ENCODE measurements at regions not wholly inside any gene's neighbourhood (a gene's known extent, or its start where the extent isn't known, plus 50 kb on each side); places are given as distances from the start of the nearest gene placed in this dataset.
"Not testable (repeated sequence)": the region's sequence is repeated elsewhere in the genome, so short reads cannot be mapped to it uniquely, and the experiment has no call there.

DNA sequence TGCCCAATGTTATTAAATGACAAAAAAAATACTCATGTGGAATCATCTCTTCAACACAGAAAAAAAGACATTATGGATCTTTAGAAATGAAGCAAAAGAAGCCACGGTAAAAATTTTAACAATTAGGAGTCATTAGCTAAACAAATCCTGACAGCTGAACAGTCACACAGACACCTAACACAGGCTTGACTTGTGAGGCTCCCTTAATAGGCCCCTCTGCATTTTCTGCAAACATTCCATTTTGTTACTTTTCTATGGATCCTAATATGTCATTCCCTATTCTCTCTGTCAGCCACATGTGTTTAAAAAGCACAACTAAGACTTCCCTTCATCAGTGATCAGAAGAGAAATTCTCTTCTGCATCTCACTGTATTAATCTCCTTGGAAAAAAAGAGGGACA lies 1331.5 kb downstream of the CDH8 start:
- 0 to 100% (median 11%) methylated on average over 1 of the region's 1 CpG; no CpG with 5 or more reads in 3 of the 10 experiments for WGBS, 10 experiments
- in situ Hi-C loops (cut with MboI; ENCODE audit: low pct_unique_long_range_greater_than_20kb in 2 of 9, low sequenced_read_pairs in 9 of 9, unreplicated experiment in 9 of 9): no loop called here
- no peaks in the 10 kb centered on the region for H3K4me1 ChIP-seq (replicated peaks in 1 of 2)
- no peak overlapping the region for H3K27ac ChIP-seq
- H3K4me3 ChIP-seq: no peak overlapping the region
- ATAC-seq (replicated peaks in 6 of 8): no peak

DNA sequence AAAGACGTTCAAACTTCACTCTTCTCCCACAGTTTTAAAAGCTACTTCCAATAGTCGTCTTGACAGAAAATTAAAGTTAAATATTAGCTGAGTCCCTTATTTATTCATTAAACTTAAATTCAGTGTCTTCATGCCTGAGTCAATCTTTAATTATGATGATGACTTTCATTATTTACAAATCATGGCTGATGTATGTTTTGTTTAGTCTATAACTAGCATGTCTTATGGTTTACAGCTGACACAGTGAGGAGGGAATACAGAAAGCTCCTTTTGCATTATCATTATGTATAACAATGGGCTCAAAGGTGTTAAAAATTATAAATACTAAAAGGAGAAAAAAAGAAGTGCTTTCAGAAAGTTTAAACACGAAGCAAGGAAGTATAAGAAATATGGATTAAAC lies 1333.1 kb downstream of the CDH8 start:
- Histone ChIP-seq H3K4me3 (no peak overlapping the region), H3K4me1 (replicated peaks in 1 of 2) (no peaks in the 10 kb centered on the region), H3K27ac (no peak overlapping the region)
- no peak for ATAC-seq (replicated peaks in 6 of 8)
- in situ Hi-C loops (cut with MboI; ENCODE audit: low pct_unique_long_range_greater_than_20kb in 2 of 9, low sequenced_read_pairs in 9 of 9, unreplicated experiment in 9 of 9): no loop called here
- WGBS, 10 experiments: 0 to 83% (median 61%) methylated on average over 1 to 3 of the region's 3 CpGs

DNA sequence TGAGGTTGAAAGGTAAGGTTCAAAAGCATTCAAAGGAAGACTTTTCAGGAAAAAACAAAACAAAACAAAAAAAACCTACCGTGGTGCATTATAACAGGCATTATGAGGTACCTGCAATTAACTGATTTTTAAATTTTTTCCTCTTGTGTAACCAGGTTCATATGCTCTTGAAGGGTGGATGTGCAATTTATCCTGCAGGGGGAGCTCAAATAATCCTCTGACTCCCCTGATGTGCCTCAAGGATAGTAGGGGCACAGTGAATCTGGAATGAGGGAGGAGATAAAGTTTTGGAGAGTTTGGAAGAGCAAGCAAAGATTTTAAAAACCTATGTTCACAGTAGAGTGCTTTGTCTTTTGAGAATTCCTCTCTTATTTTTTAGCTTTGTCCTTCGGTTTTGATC lies 1349.4 kb downstream of the CDH8 start:
- H3K27ac ChIP-seq: no peak overlapping the region
- in situ Hi-C loops (cut with MboI; ENCODE audit: low pct_unique_long_range_greater_than_20kb in 2 of 9, low sequenced_read_pairs in 9 of 9, unreplicated experiment in 9 of 9): no loop called here
- no peak for ATAC-seq (replicated peaks in 6 of 8)
- H3K4me1 ChIP-seq (replicated peaks in 1 of 2): no peaks in the 10 kb centered on the region
- no peak overlapping the region for H3K4me3 ChIP-seq
- WGBS, 10 experiments: 0 to 100% (median 54%) methylated on average over 1 to 2 of the region's 2 CpGs; no CpG with 5 or more reads in 1 of the 10 experiments

DNA sequence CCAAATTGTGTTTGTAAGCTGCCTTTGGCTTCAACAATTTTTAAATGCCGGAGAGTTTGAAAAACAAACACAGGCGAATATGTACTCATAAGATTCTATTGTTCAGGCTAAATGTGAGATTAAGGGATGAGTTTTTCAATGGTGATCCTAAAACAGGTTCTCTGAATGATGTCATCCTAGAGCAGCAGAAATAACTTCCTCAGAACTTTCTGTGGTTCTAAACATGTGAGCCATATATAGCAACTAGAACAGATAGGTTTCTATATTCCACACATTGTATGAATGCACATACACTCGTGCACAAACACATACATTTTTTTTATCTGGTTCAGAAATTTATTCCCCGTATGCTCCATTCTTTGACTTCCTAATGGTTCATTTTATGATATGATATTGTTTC lies 1352.2 kb downstream of the CDH8 start:
- WGBS, 10 experiments: 0 to 50% (median 35%) methylated on average over 2 to 4 of the region's 4 CpGs
- Histone ChIP-seq H3K4me1 (replicated peaks in 1 of 2) (peaks cover 7 to 13% of the 10 kb centered on the region in 2 donors), H3K27ac (no peak overlapping the region), H3K4me3 (no peak overlapping the region)
- ATAC-seq (replicated peaks in 6 of 8): no peak
- in situ Hi-C loops (cut with MboI; ENCODE audit: low pct_unique_long_range_greater_than_20kb in 2 of 9, low sequenced_read_pairs in 9 of 9, unreplicated experiment in 9 of 9): no loop called here

DNA sequence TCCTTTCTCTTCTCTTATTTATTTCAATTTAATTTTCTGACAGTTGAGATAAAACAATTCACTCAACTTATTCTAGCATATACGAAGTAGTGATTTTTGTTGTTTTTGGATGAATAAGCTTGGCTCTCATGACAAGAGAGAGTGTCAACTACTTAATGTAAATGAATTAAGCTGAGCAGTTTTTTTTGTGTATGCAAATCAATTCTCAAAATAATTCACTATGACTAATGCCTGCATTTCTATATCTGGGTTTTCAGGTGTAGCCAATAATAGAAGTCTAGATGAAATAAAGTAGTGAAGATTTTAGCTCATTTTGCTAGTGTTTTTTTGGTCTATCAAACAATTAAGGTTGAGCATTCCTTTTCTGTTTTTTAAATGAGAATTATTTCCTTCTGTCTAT lies 1354.0 kb downstream of the CDH8 start:
- in situ Hi-C loops (cut with MboI; ENCODE audit: low pct_unique_long_range_greater_than_20kb in 2 of 9, low sequenced_read_pairs in 9 of 9, unreplicated experiment in 9 of 9): no loop called here
- no peak overlapping the region for H3K4me3 ChIP-seq
- 38 to 100% (median 76%) methylated on average over 1 of the region's 1 CpG for WGBS, 10 experiments

DNA sequence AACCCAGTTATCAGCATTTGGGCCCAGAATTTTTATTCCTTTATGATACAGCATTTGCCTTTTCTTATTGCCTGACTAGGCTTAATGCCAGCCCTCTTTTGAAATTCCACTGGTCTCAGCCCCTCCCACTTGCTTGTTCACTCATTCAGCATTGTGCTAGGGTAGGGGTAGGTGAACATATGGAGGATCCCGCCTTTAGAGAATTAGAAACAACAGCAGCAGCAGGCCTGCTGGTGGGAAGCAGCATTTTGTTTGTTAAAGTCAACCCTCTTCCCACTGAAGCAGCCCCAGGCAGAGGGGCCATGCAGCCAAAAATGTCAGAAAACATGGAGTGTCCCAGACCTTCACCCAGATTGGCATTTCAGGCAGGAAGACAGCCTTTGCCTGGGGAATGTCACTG lies 1355.2 kb downstream of the CDH8 start:
- WGBS, 10 experiments: 0 to 60% (median 30%) methylated on average over 1 of the region's 1 CpG; no CpG with 5 or more reads in 4 of the 10 experiments
- Histone ChIP-seq H3K27ac (no peak overlapping the region), H3K4me3 (no peak overlapping the region), H3K4me1 (replicated peaks in 1 of 2) (peaks cover 7 to 13% of the 10 kb centered on the region in 2 donors)
- ATAC-seq (replicated peaks in 6 of 8): peak in 5 of 8 experiments; percentile 37 to 76 (median 57)
- in situ Hi-C loops (cut with MboI; ENCODE audit: low pct_unique_long_range_greater_than_20kb in 2 of 9, low sequenced_read_pairs in 9 of 9, unreplicated experiment in 9 of 9): no loop called here

More for the DNA sequence above, 1354.0 kb downstream of the CDH8 start:
- ATAC-seq (replicated peaks in 6 of 8): no peak
- H3K4me1 ChIP-seq (replicated peaks in 1 of 2): peaks cover 7 to 13% of the 10 kb centered on the region in 2 donors
- no peak overlapping the region for H3K27ac ChIP-seq

DNA sequence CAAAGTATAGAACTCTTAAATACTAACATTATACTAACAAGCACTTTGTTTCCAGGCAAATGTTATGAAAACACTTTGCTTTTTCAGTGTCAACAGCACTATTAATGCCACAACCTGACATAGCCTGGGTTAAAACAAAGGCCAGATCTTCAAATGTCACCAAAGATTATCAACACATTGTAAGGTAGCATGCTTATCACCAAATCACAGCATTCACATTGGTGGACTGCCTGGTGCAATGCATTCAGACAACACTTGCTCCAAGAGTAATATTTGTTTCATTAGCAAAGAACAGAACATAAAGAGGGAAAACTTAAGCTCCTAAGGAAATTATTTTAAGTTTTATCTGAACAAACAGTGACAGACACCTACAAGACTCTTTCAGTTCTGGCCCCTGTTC lies 1361.2 kb downstream of the CDH8 start:
- Histone ChIP-seq H3K27ac (no peak overlapping the region), H3K4me1 (replicated peaks in 1 of 2) (no peaks in the 10 kb centered on the region), H3K4me3 (no peak overlapping the region)
- in situ Hi-C loops (cut with MboI; ENCODE audit: low pct_unique_long_range_greater_than_20kb in 2 of 9, low sequenced_read_pairs in 9 of 9, unreplicated experiment in 9 of 9): no loop called here
- ATAC-seq (replicated peaks in 6 of 8): no peak

DNA sequence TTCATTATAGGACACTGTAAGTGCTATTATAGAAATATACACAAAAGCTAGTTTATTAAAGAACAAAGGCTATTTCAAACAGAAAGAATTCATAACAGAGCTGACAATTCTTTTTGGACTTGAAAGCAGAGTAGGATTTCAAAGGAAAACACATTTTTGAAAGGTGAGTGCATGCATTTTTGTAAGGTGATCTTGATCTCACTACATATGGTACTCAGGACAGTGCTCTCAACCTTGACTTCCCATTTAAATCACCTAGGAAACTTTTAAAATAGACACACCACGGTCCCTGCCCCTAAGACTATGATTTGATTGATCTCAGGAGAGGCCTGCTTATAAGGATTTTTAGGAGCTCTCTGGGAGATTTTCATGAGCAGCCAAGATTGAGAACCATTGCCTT lies 1362.0 kb downstream of the CDH8 start:
- no peak for ATAC-seq (replicated peaks in 6 of 8)
- H3K4me3 ChIP-seq: no peak overlapping the region
- H3K4me1 ChIP-seq (replicated peaks in 1 of 2): no peaks in the 10 kb centered on the region
- H3K27ac ChIP-seq: no peak overlapping the region
- 0 to 85% (median 33%) methylated on average over 1 of the region's 1 CpG; no CpG with 5 or more reads in 5 of the 10 experiments for WGBS, 10 experiments
- in situ Hi-C loops (cut with MboI; ENCODE audit: low pct_unique_long_range_greater_than_20kb in 2 of 9, low sequenced_read_pairs in 9 of 9, unreplicated experiment in 9 of 9): no loop called here

DNA sequence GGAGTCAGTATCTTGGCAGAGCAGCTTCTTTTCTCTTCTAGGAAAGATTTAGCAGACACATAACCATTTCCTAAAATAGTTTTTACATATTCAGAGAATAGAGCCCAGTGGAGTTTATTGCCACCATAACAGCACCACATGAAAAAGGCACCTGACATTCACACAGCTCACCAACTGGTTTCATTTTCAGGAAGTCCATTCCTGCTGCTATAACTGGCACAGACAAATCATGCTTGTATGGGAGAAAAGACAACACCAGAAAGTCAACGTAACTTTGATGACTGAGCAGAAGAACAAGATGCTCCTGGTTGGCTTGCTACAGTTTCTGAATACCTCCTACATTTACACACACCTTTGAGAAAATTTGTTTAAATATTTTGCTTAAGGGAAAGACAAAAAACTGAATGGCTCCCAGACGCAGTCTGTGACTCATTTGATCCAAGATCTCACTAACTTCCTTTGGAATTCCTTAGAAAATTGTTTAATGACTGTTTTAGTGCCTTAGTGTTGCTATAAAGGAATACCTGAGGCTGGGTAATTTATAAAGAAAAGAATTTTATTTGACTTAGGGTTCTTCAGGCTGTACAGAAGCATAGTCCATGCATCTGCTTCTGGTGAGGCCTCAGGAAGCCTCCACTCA lies 1380.6 kb downstream of the CDH8 start:
- Histone ChIP-seq H3K27ac (no peak overlapping the region), H3K4me1 (replicated peaks in 1 of 2) (no peaks in the 10 kb centered on the region), H3K4me3 (no peak overlapping the region)
- in situ Hi-C loops (cut with MboI; ENCODE audit: low pct_unique_long_range_greater_than_20kb in 2 of 9, low sequenced_read_pairs in 9 of 9, unreplicated experiment in 9 of 9): no loop called here
- no peak for ATAC-seq (replicated peaks in 6 of 8)
- WGBS, 10 experiments: 0 to 95% (median 86%) methylated on average over 1 to 2 of the region's 2 CpGs; no CpG with 5 or more reads in 5 of the 10 experiments

DNA sequence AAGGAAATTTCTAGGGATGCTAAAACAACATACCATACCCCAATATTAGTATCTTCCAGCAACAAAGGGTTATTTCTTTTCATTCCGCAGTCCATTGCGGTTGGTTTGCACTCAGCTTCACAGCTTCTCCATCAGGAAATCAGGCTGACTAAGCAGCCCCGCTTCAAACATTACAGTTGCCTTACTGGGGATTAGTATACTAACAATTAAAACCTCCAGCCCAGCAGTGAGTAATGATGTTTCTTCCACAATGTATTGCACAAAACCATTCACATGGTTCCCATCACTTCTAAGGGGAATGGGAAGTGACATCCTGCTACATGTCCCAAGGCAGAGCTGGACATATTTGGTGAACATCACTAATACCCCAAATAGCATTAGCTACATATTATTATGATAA lies 1384.9 kb downstream of the CDH8 start:
- H3K27ac ChIP-seq: no peak overlapping the region
- ATAC-seq (replicated peaks in 6 of 8): no peak
- no peak overlapping the region for H3K4me3 ChIP-seq
- H3K4me1 ChIP-seq (replicated peaks in 1 of 2): peaks cover 6 to 20% of the 10 kb centered on the region in 2 donors
- in situ Hi-C loops (cut with MboI; ENCODE audit: low pct_unique_long_range_greater_than_20kb in 2 of 9, low sequenced_read_pairs in 9 of 9, unreplicated experiment in 9 of 9): no loop called here
- 0 to 100% (median 82%) methylated on average over 1 to 3 of the region's 3 CpGs; no CpG with 5 or more reads in 2 of the 10 experiments for WGBS, 10 experiments

DNA sequence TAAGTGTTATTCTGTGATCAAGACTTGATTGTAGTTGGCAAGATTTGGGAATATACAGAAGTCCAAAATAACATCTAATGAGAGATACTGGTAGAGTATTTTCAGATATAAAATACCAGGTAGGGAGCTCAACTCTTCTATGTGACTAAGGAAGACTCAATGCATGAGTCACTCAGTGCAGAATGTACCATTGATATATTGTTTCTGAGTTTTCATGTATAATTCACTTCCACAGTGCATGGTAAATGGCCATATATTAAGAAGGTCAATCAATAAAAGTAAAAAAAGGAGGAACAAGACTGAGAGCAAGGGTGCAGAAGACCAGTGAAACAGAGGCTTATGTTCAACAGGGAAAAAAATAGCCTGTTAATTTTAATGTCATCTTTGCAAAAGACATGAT lies 1387.9 kb downstream of the CDH8 start:
- H3K4me3 ChIP-seq: no peak overlapping the region
- in situ Hi-C loops (cut with MboI; ENCODE audit: low pct_unique_long_range_greater_than_20kb in 2 of 9, low sequenced_read_pairs in 9 of 9, unreplicated experiment in 9 of 9): no loop called here
- H3K4me1 ChIP-seq (replicated peaks in 1 of 2): peaks cover 6 to 20% of the 10 kb centered on the region in 2 donors
- ATAC-seq (replicated peaks in 6 of 8): peak in 5 of 8 experiments; percentile 84 to 96 (median 95)
- no peak overlapping the region for H3K27ac ChIP-seq

DNA sequence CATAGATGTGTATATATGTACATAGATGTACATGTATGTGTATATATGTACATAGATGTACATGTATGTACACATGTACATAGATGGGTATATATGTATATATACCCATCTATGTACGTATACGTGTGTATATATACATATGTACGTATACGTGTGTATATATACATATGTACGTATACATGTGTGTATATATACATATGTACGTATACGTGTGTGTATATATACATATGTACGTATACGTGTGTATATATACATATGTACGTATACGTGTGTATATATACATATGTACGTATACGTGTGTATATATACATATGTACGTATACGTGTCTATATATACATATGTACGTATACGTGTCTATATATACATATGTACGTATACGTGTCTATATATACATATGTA lies 1388.8 kb downstream of the CDH8 start:
- H3K4me3 ChIP-seq; ATAC-seq (replicated peaks in 6 of 8); in situ Hi-C loops (cut with MboI; ENCODE audit: low pct_unique_long_range_greater_than_20kb in 2 of 9, low sequenced_read_pairs in 9 of 9, unreplicated experiment in 9 of 9); H3K27ac ChIP-seq: not testable (repeated sequence)
- H3K4me1 ChIP-seq (replicated peaks in 1 of 2): peaks cover 6 to 20% of the 10 kb centered on the region in 2 donors
- 80 to 100% (median 100%) methylated on average over 1 to 8 of the region's 19 CpGs; no CpG with 5 or more reads in 4 of the 10 experiments for WGBS, 10 experiments

DNA sequence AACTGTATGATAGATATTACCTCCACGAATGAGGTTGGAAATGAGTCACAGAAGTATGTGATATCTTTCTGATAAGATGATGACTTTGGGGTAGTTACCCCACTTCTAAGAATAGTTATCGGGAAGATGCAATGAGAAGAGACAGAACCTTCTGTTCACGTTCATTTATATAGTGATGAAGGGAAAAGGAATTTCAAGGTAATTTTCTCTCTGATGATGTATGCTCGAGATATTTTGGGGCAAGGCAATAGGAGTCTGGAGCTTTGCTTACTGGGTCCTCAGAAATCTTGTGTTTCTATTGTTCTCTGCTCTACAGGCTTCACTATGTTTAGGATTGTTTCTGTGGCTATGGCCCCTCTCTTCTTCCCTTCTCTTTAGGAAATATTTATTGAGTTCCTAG lies 1389.6 kb downstream of the CDH8 start:
- 8 to 100% (median 81%) methylated on average over 2 to 4 of the region's 4 CpGs for WGBS, 10 experiments
- Histone ChIP-seq H3K27ac (no peak overlapping the region), H3K4me1 (replicated peaks in 1 of 2) (peaks cover 6 to 20% of the 10 kb centered on the region in 2 donors), H3K4me3 (no peak overlapping the region)
- ATAC-seq (replicated peaks in 6 of 8): no peak
- in situ Hi-C loops (cut with MboI; ENCODE audit: low pct_unique_long_range_greater_than_20kb in 2 of 9, low sequenced_read_pairs in 9 of 9, unreplicated experiment in 9 of 9): no loop called here

DNA sequence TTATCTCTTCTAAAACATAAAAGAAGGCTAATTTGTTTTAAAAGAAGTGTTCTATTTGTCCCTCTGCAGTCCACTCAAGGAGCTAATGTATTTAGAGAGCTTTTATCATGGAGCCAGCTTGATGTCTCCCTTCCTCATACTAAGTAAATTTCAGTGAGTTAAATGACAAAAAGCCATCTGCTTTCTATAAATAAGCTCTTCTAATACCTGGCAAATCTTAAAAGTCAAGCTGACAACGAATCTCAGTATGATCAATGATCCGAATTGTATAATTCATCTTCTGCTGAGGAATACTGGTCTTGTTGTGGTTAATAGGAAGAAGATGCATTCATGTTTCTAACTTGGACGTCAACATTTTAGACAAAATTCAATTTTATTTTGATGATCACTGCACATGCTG lies 1390.7 kb downstream of the CDH8 start:
- H3K27ac ChIP-seq: no peak overlapping the region
- 13 to 100% (median 53%) methylated on average over 1 to 3 of the region's 3 CpGs; no CpG with 5 or more reads in 2 of the 10 experiments for WGBS, 10 experiments
- peaks cover 6 to 20% of the 10 kb centered on the region in 2 donors for H3K4me1 ChIP-seq (replicated peaks in 1 of 2)
- H3K4me3 ChIP-seq: no peak overlapping the region
- in situ Hi-C loops (cut with MboI; ENCODE audit: low pct_unique_long_range_greater_than_20kb in 2 of 9, low sequenced_read_pairs in 9 of 9, unreplicated experiment in 9 of 9): no loop called here
- no peak for ATAC-seq (replicated peaks in 6 of 8)
